Renal pelvis (tissue), 1 donor: ENCODE measurements at regions not wholly inside any gene's neighbourhood (a gene's known extent, or its start where the extent isn't known, plus 50 kb on each side); places are given as distances from the start of the nearest gene placed in this dataset.
"Not testable (repeated sequence)": the region's sequence is repeated elsewhere in the genome, so short reads cannot be mapped to it uniquely, and the experiment has no call there.

Experiments
- DNase-seq: peaks from one replicate; pipeline ENCODE4 v3.0.0-alpha.2; 2013

DNA sequence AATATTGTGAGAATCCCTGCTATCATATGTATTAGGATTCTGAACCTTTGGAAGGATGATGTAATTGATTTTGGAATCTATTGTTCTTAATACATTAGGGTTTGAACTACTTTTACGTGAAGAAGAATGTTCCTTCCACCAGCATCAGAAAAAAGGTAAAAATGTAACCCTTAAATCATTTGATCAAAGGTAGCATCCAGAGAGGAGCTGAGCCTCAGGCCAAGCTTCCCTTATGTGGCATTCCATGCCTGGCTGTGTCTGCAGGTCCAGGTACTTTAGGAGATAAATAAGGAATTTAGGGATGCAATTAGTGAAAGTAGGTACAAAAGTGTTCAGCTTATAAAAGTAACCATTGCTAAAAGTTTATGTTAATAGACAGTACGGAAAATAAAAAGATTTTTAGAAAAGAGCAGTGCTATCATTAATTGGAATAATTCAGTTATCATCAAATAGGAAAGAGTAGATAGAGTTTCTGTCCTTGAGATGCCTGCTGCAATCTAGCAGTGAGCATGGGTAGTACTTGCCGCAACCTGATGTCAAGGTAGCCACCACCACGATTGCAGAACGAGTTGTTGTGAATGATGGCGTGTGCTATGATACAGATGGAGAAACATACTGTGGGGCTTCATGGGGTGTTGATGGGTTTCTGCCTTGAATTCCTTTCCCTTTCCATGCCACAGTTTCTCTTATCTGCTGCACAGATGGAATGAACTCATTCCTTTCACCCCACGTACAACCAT is 228.8 kb downstream of the GATA3 start:
- no peak for DNase-seq

DNA sequence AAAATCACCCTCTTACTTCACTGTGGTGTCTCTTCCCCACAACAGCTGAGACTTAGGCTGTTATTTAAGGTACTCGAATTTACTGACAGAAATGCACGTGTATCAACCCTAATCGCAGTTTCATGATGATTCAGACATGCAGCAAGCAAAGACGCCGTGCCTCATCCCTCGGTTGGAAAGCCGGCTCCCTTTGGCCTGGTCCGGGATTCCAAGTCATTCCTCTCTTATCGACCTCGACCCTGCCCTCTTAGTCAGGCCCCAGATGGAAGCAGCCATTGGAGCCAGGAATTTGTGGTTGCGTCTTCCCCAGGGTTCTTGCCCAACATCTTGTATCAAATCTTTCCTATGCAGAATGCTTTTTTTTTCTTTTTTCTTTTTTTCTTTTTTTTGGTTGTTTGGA is 229.5 kb downstream of the GATA3 start:
- DNase-seq = no peak

DNA sequence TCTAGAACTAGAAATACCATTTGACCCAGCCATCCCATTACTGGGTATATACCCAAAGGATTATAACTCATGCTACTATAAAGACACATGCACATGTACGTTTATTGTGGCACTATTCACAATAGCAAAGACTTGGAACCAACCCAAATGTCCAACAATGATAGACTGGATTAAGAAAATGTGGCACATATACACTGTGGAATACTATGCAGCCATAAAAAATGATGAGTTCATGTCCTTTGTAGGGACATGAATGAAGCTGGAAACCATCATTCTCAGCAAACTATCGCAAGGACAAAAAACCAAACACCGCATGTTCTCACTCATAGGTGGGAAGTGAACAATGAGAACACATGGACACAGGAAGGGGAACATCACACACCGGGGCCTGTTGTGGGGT is 231.5 kb downstream of the GATA3 start:
- DNase-seq = not testable (repeated sequence)

DNA sequence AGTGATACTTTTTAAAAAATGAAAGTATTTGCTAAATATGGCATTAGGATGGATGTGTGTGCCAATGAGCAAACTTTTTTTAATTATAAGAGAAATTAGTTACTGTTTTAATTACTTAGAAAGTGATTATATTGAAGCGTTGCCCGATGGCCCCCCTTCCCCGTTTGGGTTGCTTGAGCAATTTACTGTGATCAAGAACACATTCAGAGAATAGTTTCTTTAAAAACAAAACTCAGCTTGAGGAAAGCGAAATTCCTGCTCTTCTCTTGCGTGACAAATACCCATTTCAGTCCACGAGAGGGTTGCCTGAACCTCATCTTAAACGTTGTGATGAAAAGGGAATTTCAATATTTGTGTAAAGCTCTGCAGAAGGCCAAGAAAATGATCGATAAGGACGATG is 234.1 kb downstream of the GATA3 start:
- no peak for DNase-seq

DNA sequence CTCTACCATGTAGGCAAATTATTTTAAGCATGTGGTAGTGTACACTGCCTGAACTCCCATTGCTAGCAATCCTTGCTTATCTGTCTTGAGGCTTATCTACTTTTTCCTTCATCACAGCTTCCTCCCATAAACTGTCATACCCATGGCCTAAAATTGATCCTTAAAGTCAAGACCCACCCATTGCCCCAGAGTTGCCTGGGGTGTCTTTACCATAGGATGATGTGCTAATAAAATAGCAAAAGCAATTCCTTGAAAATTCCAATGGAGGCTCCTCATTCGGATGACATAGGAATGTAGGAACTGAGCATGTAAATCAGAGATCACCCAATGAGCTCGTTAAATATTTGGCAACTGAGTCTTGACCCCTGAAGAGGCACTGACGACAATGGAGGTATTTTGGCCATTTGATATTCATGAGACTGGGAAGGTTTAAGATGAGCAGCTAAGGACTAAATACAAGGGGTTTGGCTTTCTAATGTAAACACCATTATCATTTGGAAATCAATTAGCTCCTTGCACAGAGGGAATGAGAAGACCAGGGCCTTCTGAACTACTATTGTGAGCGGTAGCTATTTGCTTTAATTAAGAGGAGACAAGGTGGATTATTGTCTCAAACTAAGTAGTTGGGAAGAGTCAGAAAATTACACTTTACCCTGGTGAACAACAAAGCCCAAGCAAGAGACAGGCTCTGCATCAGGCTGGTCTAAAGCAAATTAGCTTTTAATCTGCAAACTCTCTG is 234.9 kb downstream of the GATA3 start:
- no peak for DNase-seq

DNA sequence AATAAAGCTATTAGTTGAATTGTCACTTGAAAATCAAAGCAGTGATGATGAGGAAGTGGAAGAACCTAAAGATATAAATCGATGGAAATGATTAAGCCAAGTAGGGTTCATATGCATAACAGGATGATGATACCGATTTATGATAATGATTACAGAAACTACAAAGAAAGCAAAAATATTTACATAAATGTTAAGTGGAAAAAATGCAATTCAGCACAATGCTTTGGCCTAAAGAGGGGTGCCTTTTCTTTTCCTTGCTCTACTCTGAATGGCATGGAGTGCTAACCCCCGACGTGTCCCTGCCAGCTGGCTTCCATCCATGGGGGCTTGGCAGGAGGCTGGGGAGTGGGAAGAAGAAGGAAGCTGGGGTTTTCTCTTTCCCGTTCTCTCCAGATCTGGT is 240.3 kb downstream of the GATA3 start:
- DNase-seq = no peak

DNA sequence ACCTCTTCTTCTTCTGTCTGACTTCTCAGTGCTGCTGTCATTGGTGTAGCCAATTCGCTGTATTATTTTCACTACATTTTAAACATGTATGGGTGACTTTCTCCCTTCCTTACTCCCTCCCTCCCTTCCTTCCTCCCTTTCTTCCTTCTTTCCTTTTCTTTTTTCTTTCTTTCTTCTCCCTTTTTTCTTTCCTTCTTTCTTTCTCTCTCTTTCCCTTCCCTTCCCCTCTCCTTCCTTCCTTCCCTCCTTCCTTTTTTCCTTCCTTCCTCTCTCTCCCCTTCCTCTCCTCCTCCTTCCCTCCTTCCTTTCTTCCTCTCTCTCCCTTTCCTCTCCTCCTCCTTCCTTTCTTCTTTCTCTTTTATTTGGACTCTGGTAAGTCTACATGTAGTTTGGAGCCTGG is 240.8 kb downstream of the GATA3 start:
- no peak for DNase-seq

DNA sequence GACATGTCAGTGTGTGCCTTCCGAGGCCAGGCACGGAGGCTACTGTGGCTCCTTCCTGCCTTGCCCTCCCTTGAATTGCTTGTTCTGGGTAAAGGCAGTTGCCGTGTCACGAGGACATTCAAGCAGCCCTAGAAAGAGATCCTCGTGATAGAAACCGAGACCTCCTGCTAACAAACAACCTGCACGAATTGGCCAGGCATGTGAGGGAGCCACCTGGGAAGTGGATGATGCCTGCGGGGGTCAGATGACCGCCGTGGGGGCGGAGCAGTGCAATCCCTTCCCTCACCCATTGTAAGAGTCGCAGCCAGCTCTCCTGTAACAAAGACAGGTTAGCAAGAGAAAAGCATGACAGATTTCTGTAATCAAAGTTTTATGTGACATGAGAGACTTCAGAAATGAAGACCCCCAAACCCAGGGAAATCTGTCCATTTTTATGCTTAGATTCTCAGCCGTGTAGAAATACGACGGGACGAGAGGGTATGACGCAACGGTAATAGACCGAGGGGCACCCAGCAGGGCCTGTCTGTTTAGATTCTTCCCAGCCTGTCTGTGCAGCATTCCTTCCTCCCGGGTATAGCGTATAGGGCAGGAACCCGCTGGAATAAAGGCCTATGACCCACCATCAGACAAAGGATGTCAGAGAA is 241.7 kb downstream of the GATA3 start:
- no peak for DNase-seq

DNA sequence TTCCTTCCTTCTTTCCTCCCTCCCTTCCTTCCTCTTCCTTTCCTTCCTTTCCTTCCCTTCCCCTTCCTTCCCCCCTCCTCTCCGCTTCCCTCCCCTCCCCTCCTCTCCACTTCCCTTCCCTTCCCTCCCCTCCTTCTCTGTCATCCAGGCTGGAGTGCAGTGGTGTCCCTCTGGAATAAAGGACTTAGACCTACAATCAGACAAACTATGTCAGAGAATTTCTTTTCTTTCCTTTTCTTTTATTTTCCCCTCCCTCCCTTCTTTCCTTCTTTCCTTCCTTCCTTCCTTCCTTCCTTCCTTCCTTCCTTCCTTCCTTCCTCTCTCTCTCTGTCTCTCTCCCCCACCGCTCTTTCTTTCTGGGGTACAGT is 242.2 kb downstream of the GATA3 start:
- DNase-seq = no peak

DNA sequence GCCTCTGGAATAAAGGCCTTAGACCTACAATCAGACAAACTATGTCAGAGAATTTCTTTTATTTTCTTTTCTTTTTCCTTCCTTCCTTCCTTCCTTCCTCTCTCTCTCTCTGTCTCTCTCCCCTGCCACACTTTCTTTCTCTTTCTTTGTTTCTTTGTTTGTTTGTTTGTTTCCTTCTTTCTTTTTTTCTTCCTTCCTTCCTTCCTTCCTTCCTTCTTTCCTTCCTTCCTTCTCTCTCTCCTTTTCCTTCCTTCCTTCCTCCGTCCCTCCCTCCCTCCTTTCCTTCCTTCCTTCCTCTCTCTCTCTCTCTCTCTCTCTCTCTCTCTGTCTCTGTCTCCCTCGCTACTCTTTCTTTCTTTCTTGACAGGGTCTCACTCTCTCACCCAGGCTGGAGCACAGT is 242.6 kb downstream of the GATA3 start:
- DNase-seq = no peak

DNA sequence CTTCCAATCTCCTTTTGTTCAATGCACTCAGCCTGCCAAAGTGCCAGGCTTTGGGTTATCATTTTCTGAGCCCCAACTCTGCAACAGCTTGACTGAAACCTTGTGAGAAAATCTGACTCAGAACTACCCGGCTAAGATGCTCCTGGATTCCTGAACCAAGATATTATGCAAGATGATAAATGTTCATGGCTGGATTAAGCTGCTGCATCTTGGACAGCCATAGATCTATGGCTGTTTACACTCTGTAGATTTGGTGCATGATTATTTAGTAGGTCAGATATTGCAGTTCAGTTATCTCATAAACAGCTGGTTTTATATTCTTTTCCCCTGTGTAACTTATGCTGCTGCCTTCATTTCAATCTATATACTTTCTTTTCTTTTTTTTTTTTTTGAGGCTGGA is 243.5 kb downstream of the GATA3 start:
- DNase-seq = no peak

DNA sequence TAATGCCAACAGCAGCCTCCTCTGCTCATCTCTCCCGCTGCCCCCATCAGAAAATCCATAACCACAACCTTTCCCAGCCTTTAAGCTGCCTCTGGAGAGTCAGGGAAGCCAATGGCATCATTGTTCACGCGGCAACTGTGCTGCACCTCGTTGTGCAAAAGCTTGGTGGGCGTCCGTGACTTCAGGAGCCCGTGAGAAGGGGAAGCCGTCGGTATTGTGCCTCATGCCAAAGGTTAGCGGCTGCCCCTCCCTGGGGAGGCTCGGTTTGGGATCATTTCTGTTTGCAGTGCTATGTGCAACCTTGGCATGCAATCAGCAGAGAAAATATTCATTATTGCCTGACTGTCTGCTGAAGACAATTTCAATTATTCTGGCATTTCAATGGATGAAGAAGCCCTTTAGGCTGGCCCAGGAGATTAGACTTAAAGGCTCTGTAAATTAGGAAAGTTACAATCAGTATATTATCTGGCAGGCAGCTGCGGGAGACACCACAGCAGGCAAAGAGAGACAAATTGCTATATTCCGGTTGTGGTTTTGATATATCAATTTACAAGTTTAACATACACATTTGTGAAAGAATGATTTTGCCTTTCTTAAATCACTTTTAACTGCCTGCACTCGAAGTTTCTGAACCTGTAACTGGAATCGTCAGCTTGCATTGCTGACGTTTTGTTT is 244.5 kb downstream of the GATA3 start:
- no peak for DNase-seq

DNA sequence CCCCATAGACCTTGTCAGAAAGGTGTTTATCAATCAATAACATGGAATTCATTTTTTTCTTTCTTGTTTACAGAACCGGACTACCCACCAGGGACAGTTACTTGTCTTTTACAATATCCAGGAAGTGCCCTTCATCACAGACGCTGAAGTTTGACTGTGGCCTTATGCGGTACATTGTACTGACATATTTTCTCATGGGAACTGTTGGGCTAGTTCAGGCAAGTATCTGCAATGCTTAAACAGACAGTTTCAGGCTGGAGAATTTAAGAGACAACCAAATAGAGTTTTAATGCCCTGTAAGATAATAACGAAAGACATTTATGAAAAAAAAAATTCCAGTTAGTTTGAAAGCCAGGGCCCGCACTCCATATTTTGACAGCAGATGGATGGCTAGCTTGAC is 246.4 kb downstream of the GATA3 start:
- DNase-seq = no peak

DNA sequence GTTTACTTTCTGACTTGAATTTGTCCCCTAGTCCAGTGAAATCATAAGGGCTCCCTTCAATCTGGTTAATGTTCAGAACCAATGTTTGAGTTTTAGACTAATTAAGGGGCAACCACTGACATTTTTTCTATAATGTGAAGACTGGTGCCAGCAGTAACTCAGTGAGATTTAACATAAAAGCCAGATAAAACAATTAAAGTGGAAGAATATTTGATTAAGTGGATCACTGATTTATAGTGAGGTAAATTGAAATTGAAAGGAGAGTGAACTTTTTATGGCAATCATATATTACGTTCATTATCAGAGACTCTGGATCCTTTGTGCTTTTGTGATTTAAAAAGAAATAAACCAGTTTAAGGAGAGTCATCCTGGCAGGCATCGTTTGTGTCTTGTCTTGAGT is 246.8 kb downstream of the GATA3 start:
- no peak for DNase-seq

DNA sequence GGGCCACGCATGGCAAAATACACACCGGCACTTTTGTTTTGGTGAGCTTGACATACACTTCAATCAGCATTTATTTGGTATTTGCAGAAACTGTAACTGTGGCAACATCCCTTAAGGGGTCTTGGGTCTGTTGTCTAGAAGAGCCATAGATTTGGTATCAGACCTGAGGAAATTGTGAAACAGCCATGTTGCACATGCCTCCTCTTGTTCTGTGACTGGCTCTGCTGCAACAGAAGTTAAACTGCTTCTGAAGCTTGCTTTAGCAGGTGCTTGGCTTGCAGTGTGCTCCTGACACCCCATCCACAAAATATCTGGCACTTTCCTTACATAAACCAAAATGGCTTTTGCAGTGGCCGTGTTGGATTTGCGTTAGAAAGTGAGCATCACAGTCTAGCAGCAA is 247.3 kb downstream of the GATA3 start:
- DNase-seq = no peak

DNA sequence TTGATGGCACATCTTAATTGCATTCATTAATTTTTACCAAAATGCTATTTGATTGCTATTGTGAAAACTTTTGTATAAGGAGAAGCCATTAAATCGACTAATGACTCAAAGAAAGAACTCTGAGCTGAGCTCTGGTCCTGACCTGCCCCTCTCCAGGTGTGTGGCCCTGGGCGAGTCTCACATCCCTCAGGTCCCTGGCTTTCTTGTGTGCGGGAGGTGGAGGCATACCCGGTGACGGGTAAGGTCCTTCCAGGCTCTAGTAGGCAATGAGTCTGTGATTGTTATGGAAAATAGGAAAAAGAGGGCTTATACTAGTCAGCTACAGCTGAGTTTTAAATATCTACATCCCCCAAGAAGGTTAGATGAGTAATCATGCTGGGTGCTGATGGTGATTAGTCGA is 248.1 kb downstream of the GATA3 start:
- no peak for DNase-seq

DNA sequence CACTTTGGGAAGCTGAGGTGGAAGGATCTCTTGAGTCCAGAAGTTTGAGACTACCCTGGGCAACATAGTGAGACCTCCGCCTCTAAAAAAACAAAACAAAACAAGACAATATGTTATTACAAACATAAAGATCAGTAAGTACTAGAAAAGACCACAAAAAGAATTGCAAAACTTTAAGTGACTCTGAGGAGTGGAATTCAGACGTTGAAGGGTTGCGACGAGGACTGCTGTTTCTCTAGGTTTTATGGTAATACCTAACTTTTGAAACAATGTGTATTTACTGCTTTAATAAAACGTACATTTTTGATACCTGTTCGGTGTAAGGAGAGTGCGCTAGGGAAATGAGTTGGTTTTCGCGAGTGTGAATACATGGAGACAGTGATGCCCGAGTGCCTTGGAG is 250.4 kb downstream of the GATA3 start:
- DNase-seq = no peak

DNA sequence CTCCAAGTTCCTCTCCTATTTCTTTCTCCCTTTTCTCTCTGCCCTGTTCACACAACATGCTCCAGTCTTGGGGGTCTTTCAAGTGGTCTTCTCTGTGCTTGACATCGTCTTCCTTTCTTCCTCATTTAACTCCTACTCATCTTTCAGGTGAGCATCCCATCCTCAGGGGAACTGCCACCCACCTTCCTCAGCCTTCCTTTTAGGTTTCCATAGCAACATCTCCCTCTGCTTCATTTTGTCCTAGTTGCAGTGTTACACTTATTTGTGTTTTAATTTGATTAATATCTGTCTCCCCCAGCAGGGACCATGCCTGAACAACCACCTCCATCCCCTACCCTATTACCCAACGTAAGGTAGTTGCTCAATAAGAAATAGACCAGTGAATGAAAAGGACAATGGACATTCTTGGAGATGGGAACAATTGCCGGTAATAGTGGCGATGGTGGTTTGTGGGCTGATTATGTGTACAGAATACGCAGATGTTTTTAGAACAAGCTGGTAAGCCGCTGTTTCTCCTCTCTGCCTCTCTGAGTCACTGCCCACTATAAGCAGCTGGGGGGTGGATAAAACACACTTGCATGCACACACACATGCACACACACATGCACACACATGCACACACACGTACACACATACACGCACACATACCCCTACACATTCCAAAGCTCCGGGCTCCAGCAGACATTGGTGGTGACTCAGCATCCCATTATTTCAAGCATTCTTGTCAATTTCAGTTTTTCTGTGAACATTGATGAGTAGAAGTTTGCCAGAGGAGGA is 251.6 kb downstream of the GATA3 start:
- DNase-seq = no peak

DNA sequence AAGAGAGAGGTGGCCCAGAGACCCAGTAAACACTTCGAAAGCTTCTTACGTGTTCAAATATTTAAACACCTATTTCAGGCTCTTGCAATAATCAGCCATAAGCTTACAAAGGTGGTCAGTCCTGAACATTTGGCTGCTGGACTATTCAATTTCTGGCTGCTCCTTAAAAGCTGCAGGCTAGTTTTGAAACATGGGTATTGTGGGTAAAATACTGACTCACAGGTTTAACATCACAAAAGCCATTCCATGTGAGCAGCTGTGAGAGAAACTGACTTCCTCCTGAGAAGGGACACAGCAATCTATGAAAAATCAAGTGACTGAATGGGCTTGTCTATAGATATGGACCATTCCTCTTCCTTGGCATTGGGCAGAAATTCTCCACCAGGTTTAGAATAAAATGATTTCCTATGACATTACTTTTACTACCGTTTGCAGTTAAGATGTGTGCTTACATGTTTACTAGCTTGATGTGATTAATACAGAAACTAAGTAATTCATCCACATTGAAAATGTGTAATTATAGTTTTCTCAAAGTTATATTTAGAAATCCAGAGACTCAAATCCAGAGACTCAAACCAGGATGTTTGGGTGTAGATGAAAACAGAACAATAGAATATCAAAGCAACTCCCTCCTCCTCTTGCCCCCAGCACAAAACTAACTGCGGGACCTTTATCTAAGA is 252.3 kb downstream of the GATA3 start:
- no peak for DNase-seq

DNA sequence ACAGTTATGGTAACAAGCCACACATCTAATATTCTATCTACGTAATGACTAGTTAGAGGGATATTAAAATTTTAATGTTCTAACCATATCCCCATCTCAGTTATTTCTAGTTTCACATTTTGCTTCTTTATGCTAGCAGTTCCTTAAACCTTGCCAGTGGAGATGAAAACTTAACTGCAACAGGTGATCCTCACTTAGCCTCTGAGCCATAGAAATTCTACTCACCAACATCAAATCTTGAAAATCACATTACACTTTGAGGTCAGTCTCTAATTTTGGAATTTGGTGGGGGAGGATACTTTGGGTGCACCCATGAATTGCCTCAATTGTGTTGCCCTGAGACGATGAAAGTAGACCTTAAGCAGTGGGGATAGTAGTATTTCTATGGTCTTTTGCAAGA is 256.4 kb downstream of the GATA3 start:
- no peak for DNase-seq

DNA sequence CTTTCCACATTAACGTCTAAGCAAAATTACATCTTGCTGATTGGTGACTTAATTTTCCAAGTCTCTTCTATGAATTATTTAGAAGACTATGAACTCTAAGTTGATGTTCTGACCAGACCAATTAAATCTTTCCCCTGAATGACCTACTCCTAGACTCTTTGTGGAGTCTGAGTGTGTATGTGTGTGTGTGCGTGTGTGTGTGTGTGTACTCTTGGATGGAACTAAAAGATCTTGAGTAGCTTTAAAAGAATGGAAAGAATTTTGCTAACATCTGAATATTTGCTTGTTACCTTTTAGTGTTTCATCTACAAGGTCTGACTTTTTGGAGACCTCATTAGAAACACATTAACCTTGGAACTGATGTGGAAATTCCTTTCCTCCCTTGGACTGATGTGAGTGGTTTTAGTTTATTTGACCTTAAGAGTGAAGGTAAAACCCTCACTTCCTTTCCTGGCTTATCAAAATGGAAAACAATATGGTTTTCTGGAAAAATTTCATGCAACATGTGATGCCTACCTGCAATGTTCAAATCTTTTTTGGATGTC is 257.1 kb downstream of the GATA3 start:
- no peak for DNase-seq
